SJSA1 (cell line): ENCODE measurements at regions not wholly inside any gene's neighbourhood (a gene's known extent, or its start where the extent isn't known, plus 50 kb on each side); places are given as distances from the start of the nearest gene placed in this dataset.

ENCODE experiments used
- DNase-seq, 2 experiments: peaks; one replicate each; pipeline ENCODE4 v3.0.0-alpha.2; 2015 to 2020; ENCODE audit warnings: low spot score in 2 of 2, low read depth in 1 of 2
- H3K27ac ChIP-seq: fragments of 250-450 bp; sonication (Bioruptor Pico); 2 replicates; pipeline ENCODE4 v1.5.1; 2020; ENCODE audit warnings: mild to moderate bottlenecking, moderate library complexity
- H3K27me3 ChIP-seq: fragments of 250-450 bp; sonication (Bioruptor Pico); replicated peaks from 2 replicates; pipeline ENCODE4 v1.5.1; 2020; ENCODE audit warnings: mild to moderate bottlenecking, moderate library complexity
- H3K36me3 ChIP-seq: fragments of 250-450 bp; sonication (Bioruptor Pico); 2 replicates; pipeline ENCODE4 v1.5.1; 2020; ENCODE audit warnings: mild to moderate bottlenecking
- H3K4me1 ChIP-seq: fragments of 250-450 bp; sonication (Bioruptor Pico); replicated peaks from 2 replicates; pipeline ENCODE4 v1.6.1; 2021; ENCODE audit warnings: mild to moderate bottlenecking
- H3K4me3 ChIP-seq: fragments of 250-450 bp; sonication (Bioruptor Pico); 2 replicates; pipeline ENCODE4 v1.5.1; 2020; ENCODE audit warnings: mild to moderate bottlenecking
- H3K9me3 ChIP-seq: fragments of 250-450 bp; sonication (Bioruptor Pico); replicated peaks from 2 replicates; pipeline ENCODE4 v1.5.1; 2020; ENCODE audit warnings: mild to moderate bottlenecking

- Histone ChIP-seq H3K9me3 (no peaks in the 10 kb centered on the region), H3K36me3 (no peaks in the 10 kb centered on the region), H3K4me3 (no peak overlapping the region), H3K4me1 (no peaks in the 10 kb centered on the region), H3K27me3 (peaks cover 6% of the 10 kb centered on the region), H3K27ac (no peak overlapping the region)
- DNase-seq, result no peak
Measured at GRCh38 chr4:19123681-19124080, 1102.1 kb upstream of the LCORL start.

GRCh38 chr4:19119904-19120560 is 1098.5 kb upstream of the LCORL start:
- H3K9me3 ChIP-seq, result no peaks in the 10 kb centered on the region
- H3K27me3 ChIP-seq, result peaks cover 6% of the 10 kb centered on the region
- no peaks in the 10 kb centered on the region for H3K4me1 ChIP-seq
- no peak overlapping the region for H3K4me3 ChIP-seq
- no peaks in the 10 kb centered on the region for H3K36me3 ChIP-seq
- H3K27ac ChIP-seq, result no peak overlapping the region
- no peak for DNase-seq

DNA sequence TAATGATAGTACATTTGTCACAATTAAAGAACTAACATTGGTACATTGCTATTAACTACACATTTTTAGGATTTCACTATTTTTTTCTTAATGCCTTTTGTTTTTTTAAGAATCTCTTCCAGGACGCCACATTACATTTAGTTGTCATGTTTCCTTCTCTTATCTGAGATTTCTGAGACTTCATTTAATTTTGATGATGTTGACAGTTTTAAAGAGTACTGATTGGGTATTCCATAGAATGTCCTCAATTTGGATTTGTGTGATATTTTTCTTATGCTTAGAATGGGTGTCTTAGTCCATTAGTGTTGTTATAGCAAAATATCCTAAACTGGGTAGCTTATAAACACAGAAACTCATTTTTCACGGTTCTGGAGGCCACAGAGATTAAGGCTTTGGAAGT is 1095.5 kb upstream of the LCORL start:
- H3K4me3 ChIP-seq, result no peak overlapping the region
- no peaks in the 10 kb centered on the region for H3K36me3 ChIP-seq
- DNase-seq, result no peak
- H3K27ac ChIP-seq, result no peak overlapping the region
- no peaks in the 10 kb centered on the region for H3K4me1 ChIP-seq
- H3K27me3 ChIP-seq, result no peaks in the 10 kb centered on the region
- no peaks in the 10 kb centered on the region for H3K9me3 ChIP-seq

GRCh38 chr4:19104176-19104575 is 1082.6 kb upstream of the LCORL start:
- Histone ChIP-seq H3K4me1 (no peaks in the 10 kb centered on the region), H3K9me3 (peaks cover 6% of the 10 kb centered on the region), H3K27ac (no peak overlapping the region), H3K4me3 (no peak overlapping the region), H3K36me3 (no peaks in the 10 kb centered on the region), H3K27me3 (no peaks in the 10 kb centered on the region)
- no peak for DNase-seq

GRCh38 chr4:19095491-19096046 is 1074.0 kb upstream of the LCORL start:
- no peaks in the 10 kb centered on the region for H3K4me1 ChIP-seq
- H3K27ac ChIP-seq, result no peak overlapping the region

GRCh38 chr4:19093951-19094350 is 1072.4 kb upstream of the LCORL start:
- H3K4me1 ChIP-seq, result no peaks in the 10 kb centered on the region
- no peak for DNase-seq
- no peak overlapping the region for H3K27ac ChIP-seq
- no peaks in the 10 kb centered on the region for H3K27me3 ChIP-seq
- H3K9me3 ChIP-seq, result no peaks in the 10 kb centered on the region
- no peak overlapping the region for H3K4me3 ChIP-seq
- H3K36me3 ChIP-seq, result no peaks in the 10 kb centered on the region

More at GRCh38 chr4:19095491-19096046, 1074.0 kb upstream of the LCORL start:
- no peak for DNase-seq
- no peak overlapping the region for H3K4me3 ChIP-seq
- H3K36me3 ChIP-seq, result no peaks in the 10 kb centered on the region
- H3K27me3 ChIP-seq, result no peaks in the 10 kb centered on the region
- H3K9me3 ChIP-seq, result no peaks in the 10 kb centered on the region; the same call in 1 of the 2 replicates

DNA sequence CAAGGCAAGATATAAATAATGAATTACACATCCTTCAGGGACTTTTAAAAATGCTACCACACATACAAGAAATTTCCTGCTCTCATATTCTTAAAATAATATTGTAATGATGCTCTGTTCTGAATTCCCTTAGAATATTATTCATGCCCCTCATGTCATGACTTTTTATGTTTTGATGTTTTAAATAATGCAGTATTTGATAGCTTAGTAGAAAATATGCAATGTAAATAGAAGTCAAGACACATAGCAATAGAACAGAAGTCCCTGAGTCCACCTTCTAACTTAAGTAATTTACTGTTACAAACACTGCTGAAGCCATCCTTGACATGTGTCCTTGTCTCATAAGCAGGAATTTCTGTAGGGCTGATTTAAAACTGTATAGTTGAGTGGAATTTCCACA is 1071.2 kb upstream of the LCORL start:
- Histone ChIP-seq H3K4me1 (no peaks in the 10 kb centered on the region), H3K36me3 (no peaks in the 10 kb centered on the region), H3K27me3 (no peaks in the 10 kb centered on the region), H3K4me3 (no peak overlapping the region), H3K9me3 (0 out of 2 replicates have a peak, but pooled peaks cover 5% of the 10 kb centered on the region), H3K27ac (no peak overlapping the region)
- no peak for DNase-seq

- no peak for DNase-seq
- H3K9me3 ChIP-seq, result peaks cover 14% of the 10 kb centered on the region
- no peaks in the 10 kb centered on the region for H3K4me1 ChIP-seq
- H3K27me3 ChIP-seq, result peaks cover 3% of the 10 kb centered on the region; the same call in 1 of the 2 replicates
- H3K36me3 ChIP-seq, result no peaks in the 10 kb centered on the region
- H3K27ac ChIP-seq, result no peak overlapping the region
- no peak overlapping the region for H3K4me3 ChIP-seq
Measured at GRCh38 chr4:19074036-19074435, 1052.5 kb upstream of the LCORL start.

DNA sequence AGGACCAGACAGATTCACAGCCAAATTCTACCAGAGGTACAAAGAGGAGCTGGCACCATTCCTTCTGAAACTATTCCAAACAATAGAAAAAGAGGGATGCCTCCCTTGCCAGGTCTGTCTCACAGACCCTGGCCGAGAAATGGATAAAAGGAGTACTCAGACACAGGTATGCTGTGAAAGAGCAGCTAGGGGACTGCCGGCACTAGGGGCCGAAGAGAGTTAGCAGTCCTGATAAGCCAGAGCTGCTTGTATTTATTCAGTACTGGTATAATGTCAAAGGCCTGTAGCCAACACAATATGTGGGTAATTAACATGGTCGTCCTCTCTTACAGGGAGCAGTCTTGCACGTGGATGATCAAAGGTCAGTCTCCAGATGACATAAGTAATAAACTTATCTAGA is 1042.1 kb upstream of the LCORL start:
- no peak overlapping the region for H3K27ac ChIP-seq
- no peaks in the 10 kb centered on the region for H3K36me3 ChIP-seq
- H3K4me1 ChIP-seq, result no peaks in the 10 kb centered on the region
- no peak for DNase-seq
- no peak overlapping the region for H3K4me3 ChIP-seq
- no peaks in the 10 kb centered on the region for H3K27me3 ChIP-seq
- no peaks in the 10 kb centered on the region for H3K9me3 ChIP-seq

DNA sequence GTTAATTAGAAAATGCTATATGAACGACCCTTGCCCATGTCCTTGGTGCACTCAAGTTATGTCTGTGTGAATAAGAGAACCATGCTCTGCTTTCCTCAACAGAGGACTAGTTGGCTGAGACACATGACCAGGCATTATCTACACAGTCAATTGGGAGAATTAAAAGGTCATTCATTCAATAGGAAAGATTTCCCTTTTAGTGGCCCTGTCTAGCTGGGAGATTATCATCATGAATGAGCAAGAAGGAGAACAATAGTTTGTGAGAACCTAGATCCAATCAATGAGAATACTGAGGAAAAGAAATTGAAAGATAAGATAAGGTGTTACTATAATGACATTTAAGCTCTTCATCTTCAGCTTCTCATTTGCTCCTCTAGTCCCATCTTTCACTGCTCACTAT is 1033.4 kb upstream of the LCORL start:
- Histone ChIP-seq H3K27ac (no peak overlapping the region), H3K9me3 (no peaks in the 10 kb centered on the region), H3K4me1 (no peaks in the 10 kb centered on the region), H3K36me3 (no peaks in the 10 kb centered on the region), H3K27me3 (no peaks in the 10 kb centered on the region), H3K4me3 (no peak overlapping the region)
- no peak for DNase-seq

DNA sequence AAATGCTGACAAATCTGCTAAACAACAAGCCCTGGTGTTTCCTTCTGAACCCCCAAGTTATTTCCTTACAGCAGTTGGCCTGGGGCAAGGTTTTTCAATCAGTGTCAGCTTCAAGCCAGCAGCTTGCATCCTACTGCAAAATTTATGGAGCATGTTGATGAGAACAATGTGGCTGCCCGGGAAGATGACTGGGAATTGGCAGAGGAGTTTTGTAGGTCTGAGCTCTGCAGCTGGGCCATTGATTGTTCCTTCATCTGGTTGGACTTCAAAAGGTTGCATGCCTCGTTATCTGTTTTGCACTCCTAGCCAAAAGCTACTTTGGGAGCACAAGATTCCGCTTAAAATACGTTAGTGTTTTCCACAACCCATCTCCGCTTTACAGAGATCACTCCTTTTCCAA is 1030.3 kb upstream of the LCORL start:
- Histone ChIP-seq H3K36me3 (no peaks in the 10 kb centered on the region), H3K27ac (no peak overlapping the region), H3K4me3 (no peak overlapping the region), H3K4me1 (no peaks in the 10 kb centered on the region), H3K9me3 (no peaks in the 10 kb centered on the region), H3K27me3 (no peaks in the 10 kb centered on the region)
- DNase-seq, result no peak

- Histone ChIP-seq H3K9me3 (no peaks in the 10 kb centered on the region; the same call in 1 of the 2 replicates), H3K27ac (no peak overlapping the region), H3K4me1 (no peaks in the 10 kb centered on the region), H3K4me3 (no peak overlapping the region), H3K27me3 (no peaks in the 10 kb centered on the region), H3K36me3 (no peaks in the 10 kb centered on the region)
- DNase-seq, result no peak
Measured at GRCh38 chr4:19047279-19047880, 1025.8 kb upstream of the LCORL start.

GRCh38 chr4:19039816-19040215 is 1018.3 kb upstream of the LCORL start:
- H3K36me3 ChIP-seq, result no peaks in the 10 kb centered on the region
- H3K4me3 ChIP-seq, result no peak overlapping the region
- H3K4me1 ChIP-seq, result no peaks in the 10 kb centered on the region
- DNase-seq, result no peak
- no peak overlapping the region for H3K27ac ChIP-seq
- H3K27me3 ChIP-seq, result no peaks in the 10 kb centered on the region
- no peaks in the 10 kb centered on the region; the same call in none of the 2 replicates for H3K9me3 ChIP-seq

- Histone ChIP-seq H3K4me3 (no peak overlapping the region), H3K4me1 (no peaks in the 10 kb centered on the region), H3K36me3 (no peaks in the 10 kb centered on the region), H3K27me3 (no peaks in the 10 kb centered on the region), H3K9me3 (no peaks in the 10 kb centered on the region; the same call in 1 of the 2 replicates), H3K27ac (no peak overlapping the region)
- DNase-seq, result no peak
Measured at GRCh38 chr4:19038231-19038630, 1016.7 kb upstream of the LCORL start.
